Adrenal gland (tissue), 5 donors: ENCODE measurements at regions not wholly inside any gene's neighbourhood (a gene's known extent, or its start where the extent isn't known, plus 50 kb on each side); places are given as distances from the start of the nearest gene placed in this dataset.

Experiments
- CTCF ChIP-seq, 6 experiments: fragments of 450-650 bp in 4 of 6; fragments of 200-600 bp in 2 of 6; sonication (generic) in 1 of 6; IDR thresholded peaks; 1 replicate in 5 of 6; 2 replicates in 1 of 6; pipeline versions ENCODE4 v1.5.1 to v1.8.0; 2016 to 2021; ENCODE audit warnings: antibody characterized with exemption in 6 of 6, mild to moderate bottlenecking in 2 of 6, moderate library complexity in 1 of 6
- POLR2A ChIP-seq, 2 donors: fragments of 450-650 bp; IDR thresholded peaks; one replicate each; pipeline ENCODE4 v1.6.1; 2017; ENCODE audit warnings: antibody characterized with exemption in 2 of 2, mild to moderate bottlenecking in 2 of 2, moderate library complexity in 1 of 2
- donor health status: DM: no; HTN: no; CAD: no.

GRCh38 chr2:128809880-128810279, 491.2 kb upstream of the HS6ST1 start:
- TF ChIP-seq CTCF (IDR thresholded peaks at IDR 0.05): no peak
- no peak for TF ChIP-seq POLR2A (IDR thresholded peaks at IDR 0.05)
